HCT116 (cell line): ENCODE measurements at regions not wholly inside any gene's neighbourhood (a gene's known extent, or its start where the extent isn't known, plus 50 kb on each side); places are given as distances from the start of the nearest gene placed in this dataset.

ENCODE experiments used
- ATAC-seq: fragments of 200-7000 bp; cut with Tn5 transposase; 2 replicates; pipeline ENCODE4 v1.9.1; 2020; ENCODE audit warnings: mild to moderate bottlenecking, moderate library complexity
- BruUV-seq: library from RNA; stranded (reverse); fragments of 400-500 nt; replicated peaks from 2 replicates; lab custom pipeline; 2021; lab: Mats Ljungman, UMichigan
- CTCF ChIA-PET: fragments of 300-600 bp; sonication (Branson Sonifier 250); formaldehyde crosslinking; loops from one replicate; lab custom pipeline; 2021; ENCODE audit warnings: antibody characterized with exemption; lab: Charles Lee
- POLR2A ChIA-PET: fragments of 300-600, 350-600 bp; sonication (Branson Sonifier 250); formaldehyde crosslinking; loops from one replicate; lab custom pipeline; 2021; ENCODE audit warnings: antibody characterized with exemption; lab: Charles Lee
- RAD21 ChIA-PET, 2 experiments: fragments of 300-600 bp; sonication (Branson Sonifier 250); formaldehyde crosslinking; loops; one replicate each; lab custom pipeline; 2023; ENCODE audit warnings: low total read pairs in 2 of 2; ENCODE audit not compliant: uncharacterized antibody in 2 of 2, unreplicated experiment in 2 of 2, low non-redundant PET in 1 of 2; lab: Charles Lee
- DNase-seq: peaks from one replicate; pipeline ENCODE4 v3.0.0-alpha.2; 2010; ENCODE audit warnings: low read depth, low spot score
- H2AFZ ChIP-seq: fragments of 200-600 bp; shearing (Covaris generic), sonication (generic); 2 replicates; pipeline ENCODE4 v1.6.1; 2017; ENCODE audit warnings: low read depth, mixed run types, mixed read lengths, antibody characterized with exemption, low read length; ENCODE audit not compliant: poor library complexity, severe bottlenecking
- H3K27ac ChIP-seq: 2 replicates; pipeline ENCODE4 v1.5.1; 2012; ENCODE audit warnings: low read depth, low read length
- H3K27me3 ChIP-seq: fragments of 200-600 bp; sonication (generic); 2 replicates; pipeline ENCODE4 v1.6.1; 2016; ENCODE audit warnings: mixed run types, low read length, mixed read lengths; ENCODE audit not compliant: insufficient read depth
- H3K36me3 ChIP-seq, 2 experiments: fragments of 200-500 bp in 1 of 2; fragments of 200-600 bp in 1 of 2; sonication (Bioruptor generic) in 1 of 2; sonication (generic) in 1 of 2; 2 replicates each; pipeline versions ENCODE4 v1.5.1 to v1.6.1; 2014 to 2016; ENCODE audit warnings: low read length in 2 of 2, inconsistent platforms in 1 of 2, mixed read lengths in 1 of 2, mixed run types in 1 of 2; ENCODE audit not compliant: insufficient read depth in 2 of 2, control insufficient read depth in 1 of 2
- H3K4me1 ChIP-seq, 2 experiments: fragments of 200-600 bp in 1 of 2; sonication (generic) in 1 of 2; 2 replicates each; pipeline versions ENCODE4 v1.5.1 to v1.6.1; 2012 to 2017; ENCODE audit warnings: low read length in 2 of 2, inconsistent platforms in 1 of 2, mild to moderate bottlenecking in 1 of 2, mixed read lengths in 1 of 2, mixed run types in 1 of 2, moderate library complexity in 1 of 2; ENCODE audit not compliant: insufficient read depth in 2 of 2, control insufficient read depth in 1 of 2
- H3K4me2 ChIP-seq: fragments of 200-600 bp; sonication (generic); 2 replicates; pipeline ENCODE4 v1.6.1; 2017; ENCODE audit warnings: mixed run types, low read length, mixed read lengths
- H3K4me3 ChIP-seq, 2 experiments: fragments of 200-600 bp in 1 of 2; sonication (generic) in 1 of 2; replicated peaks in 1 of 2; 2 replicates each; pipeline ENCODE4 v1.5.1; 2011 to 2016; ENCODE audit warnings: low read length in 2 of 2, control low read depth in 1 of 2, low read depth in 1 of 2, mild to moderate bottlenecking in 1 of 2, mixed read lengths in 1 of 2, mixed run types in 1 of 2
- H3K79me2 ChIP-seq: fragments of 200-600 bp; sonication (generic); 2 replicates; pipeline ENCODE4 v1.6.1; 2017; ENCODE audit warnings: mild to moderate bottlenecking, mixed run types, low read length, moderate library complexity, mixed read lengths; ENCODE audit not compliant: insufficient read depth
- H3K9ac ChIP-seq: fragments of 200-600 bp; sonication (generic); 2 replicates; pipeline ENCODE4 v1.6.1; 2016; ENCODE audit warnings: low read length, mixed read lengths
- H3K9me2 ChIP-seq: fragments of 200-600 bp; sonication (generic), shearing (Covaris generic); 2 replicates; pipeline ENCODE4 v1.6.1; 2017; ENCODE audit warnings: mixed run types, mild to moderate bottlenecking, moderate library complexity; ENCODE audit not compliant: insufficient read depth
- H3K9me3 ChIP-seq, 2 experiments: fragments of 200-500 bp in 1 of 2; fragments of 200-600 bp in 1 of 2; sonication (Bioruptor generic) in 1 of 2; sonication (generic) in 1 of 2; 2 replicates each; pipeline ENCODE4 v1.6.1; 2014 to 2017; ENCODE audit warnings: low read length in 2 of 2, mixed read lengths in 2 of 2, inconsistent platforms in 1 of 2, low read depth in 1 of 2, mild to moderate bottlenecking in 1 of 2, mixed run types in 1 of 2, moderate library complexity in 1 of 2; ENCODE audit not compliant: control insufficient read depth in 1 of 2, insufficient read depth in 1 of 2
- H4K20me1 ChIP-seq: fragments of 200-600 bp; sonication (generic), shearing (Covaris generic); 2 replicates; pipeline ENCODE4 v1.6.1; 2017; ENCODE audit warnings: mixed run types, mild to moderate bottlenecking, moderate library complexity; ENCODE audit not compliant: insufficient read depth
- EGR1 ChIP-seq: IDR thresholded peaks from 2 replicates; pipeline ENCODE4 v1.6.1; 2012; ENCODE audit warnings: low read depth
- ELF1 ChIP-seq: IDR thresholded peaks from 2 replicates; pipeline ENCODE4 v1.6.1; 2012; ENCODE audit warnings: low read depth, borderline replicate concordance
- EZH2 ChIP-seq: fragments of 200-600 bp; sonication (generic); IDR thresholded peaks from 2 replicates; pipeline ENCODE4 v1.6.1; 2017; ENCODE audit warnings: antibody characterized with exemption, mixed run types
- JUND ChIP-seq: IDR thresholded peaks from 2 replicates; pipeline ENCODE4 v1.6.1; 2012
- POLR2A ChIP-seq: IDR thresholded peaks from 2 replicates; pipeline ENCODE4 v1.7.0; 2011; ENCODE audit warnings: borderline replicate concordance; ENCODE audit not compliant: insufficient read depth, insufficient read length; ENCODE audit errors: extremely low read depth
- POLR2AphosphoS5 ChIP-seq: IDR thresholded peaks from 2 replicates; pipeline ENCODE4 v1.6.1; 2011; ENCODE audit warnings: mild to moderate bottlenecking, low read depth, low read length, moderate library complexity
- RAD21 ChIP-seq: IDR thresholded peaks from 2 replicates; pipeline ENCODE4 v1.6.1; 2012; ENCODE audit warnings: low read depth, mild to moderate bottlenecking
- SIN3A ChIP-seq: IDR thresholded peaks from 2 replicates; pipeline ENCODE4 v1.6.1; 2012; ENCODE audit warnings: low read depth
- SP1 ChIP-seq: IDR thresholded peaks from 2 replicates; pipeline ENCODE4 v1.6.1; 2012; ENCODE audit warnings: low read depth
- SRF ChIP-seq: IDR thresholded peaks from 2 replicates; pipeline ENCODE4 v1.6.1; 2012; ENCODE audit warnings: low read depth
- TCF7L2 ChIP-seq: IDR thresholded peaks from 2 replicates; pipeline ENCODE4 v1.7.0; 2011; ENCODE audit warnings: borderline replicate concordance, inconsistent platforms; ENCODE audit not compliant: insufficient read depth, insufficient read length; ENCODE audit errors: extremely low read depth
- YY1 ChIP-seq: IDR thresholded peaks from 2 replicates; pipeline ENCODE4 v1.6.1; 2011; ENCODE audit warnings: low read length, low read depth, moderate library complexity, mild to moderate bottlenecking; ENCODE audit not compliant: insufficient replicate concordance; ENCODE audit errors: extremely low read depth
- ZNF274 ChIP-seq: fragments of 200-500 bp; sonication (Bioruptor generic); IDR thresholded peaks from 2 replicates; pipeline ENCODE4 v1.6.1; 2014; ENCODE audit warnings: mild to moderate bottlenecking, low read depth, low read length, inconsistent platforms
- intact Hi-C: fragments of 100-400 bp; cut with micrococcal nuclease; formaldehyde crosslinking; loops from 2 replicates; pipeline ENCODE4 v1.10.0; 2022
- TF ChIP-seq, protein P1 (sequence below): IDR thresholded peaks from 2 replicates; pipeline ENCODE4 v1.6.1; 2012
- TF ChIP-seq, protein P2 (sequence below): IDR thresholded peaks from 2 replicates; pipeline ENCODE4 v1.6.1; 2011; ENCODE audit warnings: mild to moderate bottlenecking, low read length, moderate library complexity; ENCODE audit not compliant: insufficient replicate concordance; ENCODE audit errors: extremely low read depth
- TF ChIP-seq, protein P3 (sequence below): IDR thresholded peaks from 2 replicates; pipeline ENCODE4 v1.6.1; 2012; ENCODE audit warnings: low read depth
- TF ChIP-seq, protein P4 (sequence below), 3 experiments: fragments of 200-600 bp in 1 of 3; sonication (generic) in 1 of 3; IDR thresholded peaks in 2 of 3; conservative IDR thresholded peaks in 1 of 3; 2 replicates each; pipeline ENCODE4 v1.5.1; 2012 to 2017; ENCODE audit warnings: low read depth in 2 of 3, low read length in 2 of 3, antibody characterized with exemption in 1 of 3, borderline replicate concordance in 1 of 3, control low read depth in 1 of 3, mild to moderate bottlenecking in 1 of 3, mixed read lengths in 1 of 3, mixed run types in 1 of 3, moderate library complexity in 1 of 3; ENCODE audit not compliant: insufficient read depth in 1 of 3

DNA sequence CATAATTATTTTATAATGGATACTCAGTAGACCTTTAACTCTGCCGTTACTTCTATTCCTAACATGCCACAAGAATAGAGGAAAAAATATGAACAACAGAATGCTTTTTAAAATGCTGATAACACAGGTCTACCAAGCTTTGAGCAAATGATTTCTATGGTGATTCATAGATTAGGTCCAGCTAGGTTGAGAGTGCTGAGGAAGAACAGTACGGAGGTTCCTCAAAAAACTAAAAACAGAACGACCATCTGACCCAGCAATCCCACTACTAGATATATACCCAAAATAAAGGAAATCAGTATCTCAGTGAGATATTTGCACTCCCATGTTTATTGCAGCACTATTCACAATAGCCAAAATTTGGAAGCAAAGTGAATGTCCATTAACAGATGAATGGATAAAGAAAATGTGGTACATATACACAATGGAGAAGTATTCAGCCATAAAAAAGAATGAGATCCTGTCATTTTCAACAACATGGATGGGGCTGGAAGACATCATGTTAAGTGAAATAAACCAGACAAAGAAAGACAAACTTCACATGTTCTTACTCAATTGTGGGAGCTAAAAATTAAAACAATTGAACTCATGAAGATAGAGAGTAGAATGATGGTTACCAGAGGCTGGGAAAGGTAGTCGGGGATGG, 111.6 kb upstream of the SERTAD2 start:
- intact Hi-C loops, result loop anchor here (5.0 kb wide), 2 partner anchors 67 to 118 kb away; no protein-coding TSS in a partner anchor
- H2AFZ ChIP-seq, result peak overlapping the region; percentile 39

More for the DNA sequence above, 111.6 kb upstream of the SERTAD2 start:
- Histone ChIP-seq H3K9me2 (no peaks in the 10 kb centered on the region), H3K36me3 (no peaks in the 10 kb centered on the region), H3K9me3 (no peaks in the 10 kb centered on the region), H3K4me2 (no peak overlapping the region), H3K27me3 (no peaks in the 10 kb centered on the region), H3K9ac (no peak overlapping the region), H3K4me3 (no peak overlapping the region), H3K27ac (no peak overlapping the region), H3K4me1 (peaks cover 25 to 39% of the 10 kb centered on the region in 2 experiments), H4K20me1 (no peaks in the 10 kb centered on the region), H3K79me2 (no peaks in the 10 kb centered on the region)
- ChIA-PET RAD21 (no interaction called here), CTCF (no interaction called here), POLR2A (no interaction called here)
- TF ChIP-seq, protein P1, sequence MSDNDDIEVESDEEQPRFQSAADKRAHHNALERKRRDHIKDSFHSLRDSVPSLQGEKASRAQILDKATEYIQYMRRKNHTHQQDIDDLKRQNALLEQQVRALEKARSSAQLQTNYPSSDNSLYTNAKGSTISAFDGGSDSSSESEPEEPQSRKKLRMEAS, result no peak
- TF ChIP-seq RAD21 (no peak), POLR2AphosphoS5 (no peak), SRF (no peak), EZH2 (no peak), JUND (no peak), ELF1 (no peak), ZNF274 (no peak), SP1 (no peak), EGR1 (no peak), SIN3A (no peak), YY1 (no peak), TCF7L2 (no peak), POLR2A (no peak)
- TF ChIP-seq, protein P2, sequence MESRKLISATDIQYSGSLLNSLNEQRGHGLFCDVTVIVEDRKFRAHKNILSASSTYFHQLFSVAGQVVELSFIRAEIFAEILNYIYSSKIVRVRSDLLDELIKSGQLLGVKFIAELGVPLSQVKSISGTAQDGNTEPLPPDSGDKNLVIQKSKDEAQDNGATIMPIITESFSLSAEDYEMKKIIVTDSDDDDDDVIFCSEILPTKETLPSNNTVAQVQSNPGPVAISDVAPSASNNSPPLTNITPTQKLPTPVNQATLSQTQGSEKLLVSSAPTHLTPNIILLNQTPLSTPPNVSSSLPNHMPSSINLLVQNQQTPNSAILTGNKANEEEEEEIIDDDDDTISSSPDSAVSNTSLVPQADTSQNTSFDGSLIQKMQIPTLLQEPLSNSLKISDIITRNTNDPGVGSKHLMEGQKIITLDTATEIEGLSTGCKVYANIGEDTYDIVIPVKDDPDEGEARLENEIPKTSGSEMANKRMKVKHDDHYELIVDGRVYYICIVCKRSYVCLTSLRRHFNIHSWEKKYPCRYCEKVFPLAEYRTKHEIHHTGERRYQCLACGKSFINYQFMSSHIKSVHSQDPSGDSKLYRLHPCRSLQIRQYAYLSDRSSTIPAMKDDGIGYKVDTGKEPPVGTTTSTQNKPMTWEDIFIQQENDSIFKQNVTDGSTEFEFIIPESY, result no peak
- TF ChIP-seq, protein P3, sequence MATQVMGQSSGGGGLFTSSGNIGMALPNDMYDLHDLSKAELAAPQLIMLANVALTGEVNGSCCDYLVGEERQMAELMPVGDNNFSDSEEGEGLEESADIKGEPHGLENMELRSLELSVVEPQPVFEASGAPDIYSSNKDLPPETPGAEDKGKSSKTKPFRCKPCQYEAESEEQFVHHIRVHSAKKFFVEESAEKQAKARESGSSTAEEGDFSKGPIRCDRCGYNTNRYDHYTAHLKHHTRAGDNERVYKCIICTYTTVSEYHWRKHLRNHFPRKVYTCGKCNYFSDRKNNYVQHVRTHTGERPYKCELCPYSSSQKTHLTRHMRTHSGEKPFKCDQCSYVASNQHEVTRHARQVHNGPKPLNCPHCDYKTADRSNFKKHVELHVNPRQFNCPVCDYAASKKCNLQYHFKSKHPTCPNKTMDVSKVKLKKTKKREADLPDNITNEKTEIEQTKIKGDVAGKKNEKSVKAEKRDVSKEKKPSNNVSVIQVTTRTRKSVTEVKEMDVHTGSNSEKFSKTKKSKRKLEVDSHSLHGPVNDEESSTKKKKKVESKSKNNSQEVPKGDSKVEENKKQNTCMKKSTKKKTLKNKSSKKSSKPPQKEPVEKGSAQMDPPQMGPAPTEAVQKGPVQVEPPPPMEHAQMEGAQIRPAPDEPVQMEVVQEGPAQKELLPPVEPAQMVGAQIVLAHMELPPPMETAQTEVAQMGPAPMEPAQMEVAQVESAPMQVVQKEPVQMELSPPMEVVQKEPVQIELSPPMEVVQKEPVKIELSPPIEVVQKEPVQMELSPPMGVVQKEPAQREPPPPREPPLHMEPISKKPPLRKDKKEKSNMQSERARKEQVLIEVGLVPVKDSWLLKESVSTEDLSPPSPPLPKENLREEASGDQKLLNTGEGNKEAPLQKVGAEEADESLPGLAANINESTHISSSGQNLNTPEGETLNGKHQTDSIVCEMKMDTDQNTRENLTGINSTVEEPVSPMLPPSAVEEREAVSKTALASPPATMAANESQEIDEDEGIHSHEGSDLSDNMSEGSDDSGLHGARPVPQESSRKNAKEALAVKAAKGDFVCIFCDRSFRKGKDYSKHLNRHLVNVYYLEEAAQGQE, result no peak
- TF ChIP-seq, protein P4, sequence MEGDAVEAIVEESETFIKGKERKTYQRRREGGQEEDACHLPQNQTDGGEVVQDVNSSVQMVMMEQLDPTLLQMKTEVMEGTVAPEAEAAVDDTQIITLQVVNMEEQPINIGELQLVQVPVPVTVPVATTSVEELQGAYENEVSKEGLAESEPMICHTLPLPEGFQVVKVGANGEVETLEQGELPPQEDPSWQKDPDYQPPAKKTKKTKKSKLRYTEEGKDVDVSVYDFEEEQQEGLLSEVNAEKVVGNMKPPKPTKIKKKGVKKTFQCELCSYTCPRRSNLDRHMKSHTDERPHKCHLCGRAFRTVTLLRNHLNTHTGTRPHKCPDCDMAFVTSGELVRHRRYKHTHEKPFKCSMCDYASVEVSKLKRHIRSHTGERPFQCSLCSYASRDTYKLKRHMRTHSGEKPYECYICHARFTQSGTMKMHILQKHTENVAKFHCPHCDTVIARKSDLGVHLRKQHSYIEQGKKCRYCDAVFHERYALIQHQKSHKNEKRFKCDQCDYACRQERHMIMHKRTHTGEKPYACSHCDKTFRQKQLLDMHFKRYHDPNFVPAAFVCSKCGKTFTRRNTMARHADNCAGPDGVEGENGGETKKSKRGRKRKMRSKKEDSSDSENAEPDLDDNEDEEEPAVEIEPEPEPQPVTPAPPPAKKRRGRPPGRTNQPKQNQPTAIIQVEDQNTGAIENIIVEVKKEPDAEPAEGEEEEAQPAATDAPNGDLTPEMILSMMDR (IDR thresholded peaks at IDR 0.05 in 2 of 3, conservative IDR thresholded peaks at IDR 0.05 in 1 of 3; ENCODE audit: borderline replicate concordance in 1 of 3, insufficient read depth in 1 of 3, low read depth in 2 of 3, low read length in 2 of 3), result no peak
- no peak for ATAC-seq
- no TSS peak for BruUV-seq
- DNase-seq, result no peak
